ENCODE measurements at regions not wholly inside any gene's neighbourhood (a gene's known extent, or its start where the extent isn't known, plus 50 kb on each side); places are given as distances from the start of the nearest gene placed in this dataset.

DNA sequence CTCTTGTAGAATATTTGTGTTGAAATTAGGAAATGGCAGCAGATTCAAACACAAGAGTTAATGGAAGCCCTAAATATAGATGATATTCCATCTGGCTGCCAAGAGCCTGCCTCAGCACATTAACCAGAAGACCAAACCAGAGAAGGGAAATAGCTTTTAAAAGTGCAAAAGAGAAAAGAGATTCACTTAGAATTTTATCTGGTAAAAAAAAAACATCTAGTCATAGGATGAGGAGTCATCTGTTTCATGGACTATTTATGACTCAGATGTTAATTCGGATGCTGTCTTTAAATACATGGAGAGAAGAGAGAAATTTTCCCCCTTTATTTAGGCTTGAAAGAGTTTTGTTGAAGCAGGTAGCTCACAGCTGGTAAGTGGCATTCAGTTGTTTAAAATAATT, 201.6 kb upstream of the NUDT4 start:
- intact Hi-C loops (cut with DNase I, micrococcal nuclease), result no loop called here
- DNase-seq, result no peak
- ATAC-seq, result no peak

DNA sequence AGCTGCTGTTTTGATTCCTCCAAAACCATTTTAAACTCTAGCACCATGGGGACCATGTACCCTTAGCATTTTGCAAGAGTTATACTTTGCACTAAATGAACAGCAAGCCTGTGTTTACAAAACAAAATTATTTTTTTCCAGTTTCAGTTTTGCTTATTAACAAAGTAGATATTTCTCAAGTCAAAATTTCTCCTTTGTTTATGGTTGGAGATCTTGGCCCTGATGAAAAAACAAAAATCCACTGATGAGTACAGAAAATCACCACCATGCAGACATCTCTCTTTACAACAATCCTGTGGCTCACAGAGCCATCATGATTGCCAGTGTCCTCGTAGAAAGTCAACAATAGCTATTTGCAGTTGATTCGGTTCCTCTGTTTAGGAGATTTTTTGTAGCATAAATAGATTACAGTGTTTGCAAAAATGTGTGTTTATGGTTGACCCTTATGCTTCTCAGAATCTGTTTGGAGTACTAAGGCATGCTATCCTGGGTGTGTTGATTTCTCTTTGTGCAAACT, 201.1 kb upstream of the NUDT4 start:
- intact Hi-C loops (cut with DNase I, micrococcal nuclease), result no loop called here
- ATAC-seq (no peak), DNase-seq (no peak)

DNA sequence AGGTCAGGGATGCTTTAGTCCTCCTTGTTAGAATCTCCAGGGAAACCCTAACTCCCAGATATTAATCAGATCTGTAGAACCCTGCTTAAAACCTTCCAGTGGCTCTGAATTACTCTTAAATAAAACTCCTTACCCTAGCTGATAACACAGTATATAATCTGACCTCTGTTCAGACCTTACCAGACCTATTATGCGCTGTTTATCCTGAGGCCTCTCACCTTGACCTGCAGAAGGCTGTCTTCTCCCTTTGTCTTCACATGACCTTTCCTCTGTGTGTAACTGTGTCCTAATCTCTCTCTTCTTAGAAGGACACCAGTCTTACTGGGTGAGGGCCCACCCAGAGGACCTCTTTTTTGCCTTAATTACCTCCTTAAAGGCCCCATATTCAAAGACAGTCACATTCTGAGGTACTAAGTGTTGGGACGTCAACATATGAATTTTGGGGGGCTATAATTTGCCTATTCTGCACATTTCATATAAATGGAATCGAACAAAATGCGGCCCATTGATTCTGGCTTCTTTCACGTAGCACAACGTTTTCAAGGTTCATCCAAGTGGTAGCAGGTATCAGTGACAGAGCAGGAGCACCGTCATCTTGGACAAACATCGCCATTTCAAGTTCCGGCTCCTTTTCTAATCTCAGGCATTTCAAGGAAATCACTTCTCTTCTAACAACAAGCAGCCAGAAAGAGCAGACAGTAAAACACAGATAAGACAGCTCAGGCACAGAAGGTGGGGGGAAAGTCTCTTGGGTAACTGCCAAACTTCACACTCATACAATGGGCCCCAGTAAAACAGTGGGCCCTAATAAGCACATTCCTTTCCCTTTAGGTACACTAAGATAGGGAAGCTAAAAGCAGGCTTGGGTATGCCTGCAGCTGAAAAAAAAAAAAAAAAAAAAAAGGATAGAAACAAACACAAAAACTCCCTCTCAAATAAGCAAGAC, 200.2 kb upstream of the NUDT4 start:
- DNase-seq, result no peak
- peak; percentile 33 for ATAC-seq
- intact Hi-C loops (cut with DNase I, micrococcal nuclease), result no loop called here

DNA sequence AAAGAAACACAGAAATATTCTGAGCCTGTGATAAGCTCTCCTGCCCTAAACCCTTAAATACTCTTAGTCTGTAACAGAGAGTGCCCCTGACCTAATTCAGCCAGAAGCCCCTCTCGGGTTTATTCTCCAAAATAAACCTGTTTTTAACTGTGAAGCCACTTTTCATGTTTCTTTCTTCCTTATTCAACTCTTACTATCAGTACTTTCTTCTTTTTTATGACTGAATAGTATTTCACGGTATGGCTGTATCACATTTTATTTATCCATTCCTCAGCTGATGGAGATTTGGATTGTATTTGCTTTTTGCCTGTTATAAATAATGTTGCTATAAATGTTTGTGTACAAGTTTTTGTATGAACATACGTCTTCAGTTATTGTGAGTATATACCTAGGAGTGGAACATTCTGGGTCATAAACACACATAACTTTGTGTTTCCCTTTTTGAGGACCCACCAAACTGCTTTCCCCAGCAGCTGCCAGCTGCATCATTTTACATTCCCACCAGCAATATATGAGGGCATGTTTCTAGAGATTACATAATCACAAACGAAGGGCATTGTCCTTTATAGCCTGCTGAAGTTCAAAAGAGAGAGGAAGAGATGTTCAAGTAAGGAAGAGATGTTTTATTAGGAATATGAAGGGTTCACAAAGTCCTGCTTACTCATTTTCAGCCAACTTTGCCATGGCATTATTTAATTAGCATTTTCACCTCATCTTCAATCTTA, 199.4 kb upstream of the NUDT4 start:
- ATAC-seq (peak; percentile 87), DNase-seq (no peak)
- intact Hi-C loops (cut with DNase I, micrococcal nuclease), result no loop called here

DNA sequence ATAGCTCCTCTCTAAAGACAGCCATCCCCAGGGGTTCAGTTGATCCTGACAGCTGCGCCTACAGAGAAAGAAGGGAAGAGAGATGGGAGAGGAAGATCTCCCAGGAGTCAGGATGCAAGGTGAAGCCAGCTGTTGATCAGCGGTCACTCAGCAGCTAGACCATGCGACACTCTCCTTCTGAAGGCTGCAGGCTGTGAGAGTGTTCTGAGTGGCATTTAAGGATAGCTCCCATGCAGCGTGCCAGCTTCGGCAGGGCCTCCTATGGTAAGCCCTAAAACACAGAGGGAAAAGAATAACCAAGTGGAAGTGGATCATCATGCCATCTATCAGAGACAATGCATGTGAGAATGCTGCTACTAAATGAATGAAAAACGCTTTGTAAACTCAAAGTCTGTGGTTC, 197.9 kb upstream of the NUDT4 start:
- DNase-seq (no peak), ATAC-seq (no peak)
- intact Hi-C loops (cut with DNase I, micrococcal nuclease), result no loop called here

- ATAC-seq (no peak), DNase-seq (no peak)
- intact Hi-C loops (cut with DNase I, micrococcal nuclease), result no loop called here
These were observed 197.2 kb upstream of the NUDT4 start for GRCh38 chr12:93180566-93180965.

DNA sequence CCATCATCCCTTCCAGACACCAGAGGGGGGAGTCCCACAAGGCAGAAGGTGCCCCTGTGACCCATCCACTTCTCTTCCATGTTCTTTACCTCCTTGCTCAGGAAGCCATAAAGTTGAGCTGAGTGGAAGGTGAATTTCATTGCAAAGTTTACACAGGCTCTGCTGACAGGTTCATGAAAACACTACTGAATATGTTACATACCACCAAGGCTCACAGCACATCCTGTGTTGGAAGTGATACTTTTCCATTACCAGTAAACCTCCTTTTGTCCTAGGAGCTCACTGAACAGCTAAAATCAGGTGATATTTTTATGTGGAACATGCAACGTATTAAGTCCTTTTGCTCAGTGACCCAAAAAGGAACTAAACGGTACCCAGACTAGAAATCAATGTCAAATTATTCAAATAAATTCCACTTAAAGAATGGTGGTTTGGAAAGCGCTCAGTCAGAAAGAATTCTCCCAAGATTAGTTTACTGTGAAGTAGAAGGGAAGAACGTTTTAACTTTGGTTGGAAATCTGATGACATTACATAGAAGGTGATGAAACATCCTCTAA, 196.2 kb upstream of the NUDT4 start:
- DNase-seq (no peak), ATAC-seq (no peak)
- intact Hi-C loops (cut with DNase I, micrococcal nuclease), result no loop called here

- DNase-seq, result no peak
- intact Hi-C loops (cut with DNase I, micrococcal nuclease), result no loop called here
- ATAC-seq, result peak; percentile 75
These were observed 193.6 kb upstream of the NUDT4 start for GRCh38 chr12:93183940-93184671.

GRCh38 chr12:93184672-93185368, 192.9 kb upstream of the NUDT4 start:
- ATAC-seq (no peak), DNase-seq (no peak)
- intact Hi-C loops (cut with DNase I, micrococcal nuclease), result no loop called here

DNA sequence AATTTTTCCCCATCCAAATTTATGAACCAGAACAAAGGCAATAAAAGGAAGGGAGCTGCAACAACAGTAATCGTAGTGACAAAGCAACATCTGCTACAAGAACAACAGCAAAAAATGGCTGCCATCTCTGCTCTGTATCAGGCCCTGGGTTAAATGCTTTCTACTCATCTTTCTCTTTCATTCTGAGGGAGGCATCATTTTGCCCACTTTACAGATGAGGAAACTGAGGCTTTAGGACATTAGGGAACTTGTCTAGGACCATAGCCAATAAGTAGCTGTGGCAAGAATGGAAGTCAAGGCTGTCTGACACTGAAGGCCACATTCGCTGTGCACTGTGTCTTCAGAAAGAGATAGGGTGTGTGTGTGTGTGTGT, 192.4 kb upstream of the NUDT4 start:
- ATAC-seq (no peak), DNase-seq (no peak)
- intact Hi-C loops (cut with DNase I, micrococcal nuclease), result no loop called here

- intact Hi-C loops (cut with DNase I, micrococcal nuclease), result no loop called here
- ATAC-seq (no peak), DNase-seq (no peak)
These were observed 191.6 kb upstream of the NUDT4 start for GRCh38 chr12:93186131-93186530.

DNA sequence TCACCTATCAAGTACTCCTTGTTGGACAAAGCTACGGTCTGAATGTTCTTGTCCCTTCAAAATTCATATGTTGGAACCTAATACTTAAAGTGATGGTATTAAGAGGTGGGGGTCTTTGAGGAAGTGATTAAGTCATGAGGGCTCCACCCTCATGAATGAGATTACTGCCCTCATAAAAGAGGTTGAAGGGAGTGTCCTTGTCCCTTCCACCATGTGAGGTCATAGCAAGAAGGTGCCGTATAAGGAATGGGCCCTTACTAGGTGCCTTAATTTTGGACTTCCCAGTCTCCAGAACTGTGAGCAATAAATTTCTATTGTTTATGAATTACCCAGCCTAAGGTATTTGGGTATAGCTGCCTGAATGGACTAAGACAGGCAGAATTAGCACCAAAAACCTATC, 191.1 kb upstream of the NUDT4 start:
- no peak for DNase-seq
- intact Hi-C loops (cut with DNase I, micrococcal nuclease), result no loop called here
- peak; percentile 63 for ATAC-seq

DNA sequence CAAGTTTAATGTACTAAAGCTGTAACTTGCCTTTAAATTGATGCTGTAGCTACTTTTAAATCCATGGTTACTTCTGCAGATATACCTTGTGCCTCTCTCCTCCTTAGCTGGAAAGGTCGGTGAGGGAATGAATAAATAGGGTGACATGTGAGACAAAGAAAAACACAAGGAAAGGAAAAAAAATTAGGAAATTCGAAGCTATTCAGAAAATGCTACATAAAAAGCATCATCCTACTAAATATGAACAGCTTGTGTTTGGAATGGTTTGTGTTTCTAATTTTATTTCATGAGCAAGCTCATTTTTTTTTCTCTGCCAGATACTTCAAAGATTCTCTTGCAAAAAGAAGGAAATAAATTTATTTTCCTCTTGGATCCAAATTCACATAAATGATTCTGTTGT, 186.3 kb upstream of the NUDT4 start:
- DNase-seq (no peak), ATAC-seq (no peak)
- intact Hi-C loops (cut with DNase I, micrococcal nuclease), result no loop called here

- intact Hi-C loops (cut with DNase I, micrococcal nuclease), result no loop called here
These were observed 185.8 kb upstream of the NUDT4 start for GRCh38 chr12:93191956-93192355.

GRCh38 chr12:93192878-93193277, 184.8 kb upstream of the NUDT4 start:
- intact Hi-C loops (cut with DNase I, micrococcal nuclease), result no loop called here
- ATAC-seq (no peak), DNase-seq (no peak)

More at GRCh38 chr12:93191956-93192355, 185.8 kb upstream of the NUDT4 start:
- no peak for ATAC-seq
- no peak for DNase-seq

DNA sequence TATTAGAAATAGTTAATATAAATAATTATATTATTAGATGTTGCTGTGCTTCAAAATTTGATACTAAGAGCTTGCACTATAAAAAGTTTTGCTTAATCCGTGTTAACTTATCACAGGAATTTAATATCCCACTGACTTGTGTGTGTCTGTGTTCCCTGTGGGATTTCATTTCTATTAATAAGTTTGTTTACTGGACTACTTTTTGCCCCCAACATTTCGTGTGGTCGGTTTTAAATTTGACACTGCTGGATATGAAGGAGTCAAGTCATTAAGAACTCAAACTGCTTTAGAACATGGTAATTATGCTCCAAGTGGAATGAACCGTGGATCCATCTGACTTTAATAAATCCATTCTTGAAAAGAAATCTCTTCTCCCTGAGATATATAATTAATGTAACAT, 182.2 kb upstream of the NUDT4 start:
- intact Hi-C loops (cut with DNase I, micrococcal nuclease), result no loop called here
- DNase-seq (no peak), ATAC-seq (no peak)

GRCh38 chr12:93197067-93197593, 180.6 kb upstream of the NUDT4 start:
- ATAC-seq (no peak), DNase-seq (no peak)
- intact Hi-C loops (cut with DNase I, micrococcal nuclease), result no loop called here

DNA sequence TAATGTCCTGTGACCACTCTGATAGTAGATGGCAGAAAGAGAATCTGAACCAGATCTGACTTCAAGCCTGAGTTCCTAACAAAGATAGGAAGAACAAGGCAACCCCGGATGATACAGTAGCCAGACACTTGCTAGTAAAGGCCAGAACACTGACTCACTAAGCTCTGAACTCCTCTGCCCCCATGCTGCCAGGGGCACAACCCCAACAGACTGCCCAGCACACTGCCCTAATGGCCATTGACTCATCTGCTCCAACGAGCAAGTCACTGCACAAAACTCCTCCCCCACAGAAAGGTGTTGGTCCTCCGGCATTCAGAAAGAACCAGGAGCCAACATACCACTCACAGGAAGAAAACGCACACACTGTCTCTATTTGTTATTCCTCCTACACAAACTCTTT, 179.6 kb upstream of the NUDT4 start:
- DNase-seq (no peak), ATAC-seq (peak; percentile 77)
- intact Hi-C loops (cut with DNase I, micrococcal nuclease), result no loop called here
